NT2/D1 (cell line): ENCODE measurements at regions not wholly inside any gene's neighbourhood (a gene's known extent, or its start where the extent isn't known, plus 50 kb on each side); places are given as distances from the start of the nearest gene placed in this dataset.

Source experiments
- YY1 ChIP-seq: IDR thresholded peaks from 2 replicates; pipeline ENCODE4 v1.6.1; 2011; ENCODE audit not compliant: insufficient read length, insufficient read depth
- ZNF274 ChIP-seq: IDR thresholded peaks from 2 replicates; pipeline ENCODE4 v1.6.1; 2011; ENCODE audit warnings: mild to moderate bottlenecking, low read depth, low read length

- TF ChIP-seq YY1 = no peak
- TF ChIP-seq ZNF274 = no peak
Measured at GRCh38 chr2:239734436-239735005, 290.6 kb downstream of the NDUFA10 start.
